Esophagus squamous epithelium (tissue), 5 donors: ENCODE measurements at regions not wholly inside any gene's neighbourhood (a gene's known extent, or its start where the extent isn't known, plus 50 kb on each side); places are given as distances from the start of the nearest gene placed in this dataset.
"Not testable (repeated sequence)": the region's sequence is repeated elsewhere in the genome, so short reads cannot be mapped to it uniquely, and the experiment has no call there.

ENCODE experiments used
- DNase-seq: peaks from one replicate; lab custom pipeline; 2025; lab: John Stamatoyannopoulos, UW
- H3K27ac ChIP-seq, 4 donors: fragments of 200-600 bp; sonication (generic); one replicate each; pipeline ENCODE4 v1.5.1; 2016 to 2019; ENCODE audit warnings: mild to moderate bottlenecking in 1 of 4
- H3K27me3 ChIP-seq, 4 donors: fragments of 200-600 bp; sonication (generic); 1 replicate in 3 of 4; 2 replicates in 1 of 4; pipeline versions ENCODE4 v1.5.1 to v1.6.0; 2017 to 2021; ENCODE audit warnings: antibody characterized with exemption in 1 of 4
- H3K36me3 ChIP-seq, 3 donors: fragments of 200-600 bp; sonication (generic); one replicate each; pipeline ENCODE4 v1.5.1; 2016 to 2019
- H3K4me1 ChIP-seq, 3 donors: fragments of 200-600 bp; sonication (generic); one replicate each; pipeline ENCODE4 v1.5.1; 2017 to 2019
- H3K4me3 ChIP-seq, 4 donors: fragments of 200-600 bp; sonication (generic); 1 replicate in 3 of 4; 2 replicates in 1 of 4; pipeline ENCODE4 v1.5.1; 2016 to 2019; ENCODE audit warnings: mild to moderate bottlenecking in 2 of 4, moderate library complexity in 1 of 4
- H3K9me3 ChIP-seq, 3 donors: fragments of 200-600 bp; sonication (generic); one replicate each; pipeline ENCODE4 v1.5.1; 2016 to 2019
- CTCF ChIP-seq, 6 experiments: fragments of 450-650 bp in 4 of 6; fragments of 200-600 bp in 2 of 6; sonication (generic) in 2 of 6; IDR thresholded peaks; one replicate each; pipeline ENCODE4 v1.5.1; 2016 to 2019; ENCODE audit warnings: antibody characterized with exemption in 6 of 6, mild to moderate bottlenecking in 4 of 6, moderate library complexity in 4 of 6
- POLR2A ChIP-seq, 4 donors: fragments of 450-650 bp; IDR thresholded peaks; one replicate each; pipeline ENCODE4 v1.6.1; 2017; ENCODE audit warnings: antibody characterized with exemption in 4 of 4, mild to moderate bottlenecking in 4 of 4, moderate library complexity in 3 of 4
- WGBS, 2 donors: methylation state at CpG; one replicate each; pipeline ENCODE4 v1.1.5; 2018; 5-methylcytosine and 5-hydroxymethylcytosine counted together
- intact Hi-C: fragments of 100-400 bp; cut with DNase I; formaldehyde crosslinking; loops from one replicate; pipeline ENCODE4 v1.15.0; 2022
- donor health status: DM: yes; HTN: yes; CAD: no.

- DNase-seq = no peak
- Histone ChIP-seq H3K9me3 (peaks cover 0 to 6% (median 0%) of the 10 kb centered on the region in 3 donors), H3K36me3 (no peaks in the 10 kb centered on the region), H3K27me3 (no peaks in the 10 kb centered on the region), H3K4me3 (no peak overlapping the region), H3K4me1 (no peaks in the 10 kb centered on the region), H3K27ac (peak overlapping the region in 1 of 4 donors; percentile 9)
- intact Hi-C loops = no loop called here
- TF ChIP-seq CTCF (IDR thresholded peaks at IDR 0.05) = no peak
- 69 to 77% methylated on average over 7 of the region's 7 CpGs for WGBS, 2 donors
Observed at GRCh38 chr12:17016116-17016864, 410.3 kb upstream of the LMO3 start.

GRCh38 chr12:17015501-17015900 is 409.5 kb upstream of the LMO3 start:
- Histone ChIP-seq H3K27ac (no peak overlapping the region), H3K27me3 (no peaks in the 10 kb centered on the region), H3K9me3 (peaks cover 0 to 6% (median 0%) of the 10 kb centered on the region in 3 donors), H3K4me1 (no peaks in the 10 kb centered on the region), H3K4me3 (no peak overlapping the region), H3K36me3 (no peaks in the 10 kb centered on the region)
- TF ChIP-seq POLR2A (IDR thresholded peaks at IDR 0.05) = no peak
- TF ChIP-seq CTCF (IDR thresholded peaks at IDR 0.05) = no peak
- intact Hi-C loops = no loop called here
- no peak for DNase-seq
- 100% methylated on average over 1 of the region's 1 CpG for WGBS, 2 donors

GRCh38 chr12:17007442-17008040 is 401.6 kb upstream of the LMO3 start:
- 88 to 92% methylated on average over 5 to 9 of the region's 43 CpGs for WGBS, 2 donors
- H3K27ac ChIP-seq, DNase-seq, H3K9me3 ChIP-seq, H3K36me3 ChIP-seq, intact Hi-C loops, H3K4me3 ChIP-seq, H3K27me3 ChIP-seq, H3K4me1 ChIP-seq: not testable (repeated sequence)

- H3K9me3 ChIP-seq, H3K4me3 ChIP-seq, DNase-seq, H3K36me3 ChIP-seq, intact Hi-C loops, H3K27me3 ChIP-seq, H3K27ac ChIP-seq, H3K4me1 ChIP-seq: not testable (repeated sequence)
- WGBS, 2 donors = 100% methylated on average over 1 of the region's 14 CpGs; no CpG with 5 or more reads in 1 of the 2 donors
Observed at GRCh38 chr12:16998538-16998937, 392.6 kb upstream of the LMO3 start.

- WGBS, 2 donors = 72 to 77% methylated on average over 3 of the region's 3 CpGs
- TF ChIP-seq CTCF (IDR thresholded peaks at IDR 0.05) (no peak), POLR2A (IDR thresholded peaks at IDR 0.05) (no peak)
- Histone ChIP-seq H3K27ac (no peak overlapping the region), H3K9me3 (peaks cover 0 to 2% (median 0%) of the 10 kb centered on the region in 3 donors), H3K4me3 (no peak overlapping the region), H3K4me1 (no peaks in the 10 kb centered on the region), H3K27me3 (no peaks in the 10 kb centered on the region), H3K36me3 (no peaks in the 10 kb centered on the region)
- intact Hi-C loops = no loop called here
- DNase-seq = no peak
Observed at GRCh38 chr12:16984484-16984883, 378.5 kb upstream of the LMO3 start.

- Histone ChIP-seq H3K36me3 (no peaks in the 10 kb centered on the region), H3K4me3 (no peak overlapping the region), H3K27me3 (no peaks in the 10 kb centered on the region), H3K9me3 (no peaks in the 10 kb centered on the region), H3K4me1 (no peaks in the 10 kb centered on the region), H3K27ac (no peak overlapping the region)
- no peak for DNase-seq
- 62 to 89% methylated on average over 3 to 5 of the region's 5 CpGs for WGBS, 2 donors
- TF ChIP-seq POLR2A (IDR thresholded peaks at IDR 0.05) (no peak), CTCF (IDR thresholded peaks at IDR 0.05) (no peak)
- intact Hi-C loops = no loop called here
Observed at GRCh38 chr12:16972923-16973770, 367.2 kb upstream of the LMO3 start.
